GM23338 (cell line): ENCODE measurements at regions not wholly inside any gene's neighbourhood (a gene's known extent, or its start where the extent isn't known, plus 50 kb on each side); places are given as distances from the start of the nearest gene placed in this dataset.

Experiments
- ATAC-seq: fragments of 200-7000 bp; cut with Tn5 transposase; 3 replicates; pipeline ENCODE4 v1.9.1; 2020
- DNase-seq: peaks from one replicate; pipeline ENCODE4 v3.0.0-alpha.2; 2015; ENCODE audit warnings: low spot score
- H2AFZ ChIP-seq: fragments of 200-600 bp; sonication (generic); 2 replicates; pipeline ENCODE4 v1.8.0; 2016; ENCODE audit warnings: antibody characterized with exemption, mild to moderate bottlenecking, moderate library complexity
- H3F3A ChIP-seq: fragments of 200-600 bp; sonication (generic); replicated peaks from 2 replicates; pipeline ENCODE4 v1.8.0; 2017; ENCODE audit warnings: antibody characterized with exemption, mixed run types, low read depth
- H3K27ac ChIP-seq: fragments of 200-600 bp; sonication (generic); 2 replicates; pipeline ENCODE4 v1.6.1; 2016; ENCODE audit warnings: low read depth
- H3K27me3 ChIP-seq: fragments of 200-600 bp; sonication (generic); 2 replicates; pipeline ENCODE4 v1.8.0; 2016; ENCODE audit warnings: mild to moderate bottlenecking, mixed run types, moderate library complexity; ENCODE audit not compliant: insufficient read depth
- H3K36me3 ChIP-seq: fragments of 200-600 bp; sonication (generic); 2 replicates; pipeline ENCODE4 v1.8.0; 2016; ENCODE audit warnings: mild to moderate bottlenecking; ENCODE audit not compliant: insufficient read depth
- H3K4me1 ChIP-seq: fragments of 200-600 bp; sonication (generic); 2 replicates; pipeline ENCODE4 v1.8.0; 2016; ENCODE audit warnings: mild to moderate bottlenecking, moderate library complexity; ENCODE audit not compliant: insufficient read depth
- H3K4me2 ChIP-seq: fragments of 200-600 bp; sonication (generic); 2 replicates; pipeline ENCODE4 v1.7.1; 2017; ENCODE audit warnings: mixed run types
- H3K4me3 ChIP-seq: fragments of 200-600 bp; sonication (generic); 2 replicates; pipeline ENCODE4 v1.6.1; 2016; ENCODE audit warnings: mixed run types
- H3K79me2 ChIP-seq: fragments of 200-600 bp; sonication (generic); replicated peaks from 2 replicates; pipeline ENCODE4 v1.8.0; 2017; ENCODE audit warnings: mild to moderate bottlenecking; ENCODE audit not compliant: insufficient read depth
- H3K9me2 ChIP-seq: fragments of 200-600 bp; sonication (generic); 2 replicates; pipeline ENCODE4 v1.8.0; 2017; ENCODE audit not compliant: insufficient read depth
- H4K20me1 ChIP-seq: fragments of 200-600 bp; sonication (generic); replicated peaks from 2 replicates; pipeline ENCODE4 v1.8.0; 2017; ENCODE audit warnings: mild to moderate bottlenecking; ENCODE audit not compliant: insufficient read depth
- H3K27ac Mint-ChIP-seq: 2 replicates; pipeline ENCODE4 v1.8.0; 2020; ENCODE audit warnings: inconsistent platforms, mild to moderate bottlenecking, moderate library complexity, mixed read lengths
- H3K27me3 Mint-ChIP-seq: 3 replicates; pipeline ENCODE4 v1.8.0; 2022; ENCODE audit warnings: low read depth, mild to moderate bottlenecking, moderate library complexity, mixed read lengths, inconsistent platforms; ENCODE audit not compliant: insufficient read depth, poor library complexity
- H3K36me3 Mint-ChIP-seq: 3 replicates; pipeline ENCODE4 v1.8.0; 2021; ENCODE audit warnings: low read depth, mild to moderate bottlenecking, inconsistent platforms, moderate library complexity, mixed read lengths
- H3K4me1 Mint-ChIP-seq: 3 replicates; pipeline ENCODE4 v1.8.0; 2020; ENCODE audit warnings: mild to moderate bottlenecking, inconsistent platforms, mixed read lengths
- H3K4me3 Mint-ChIP-seq: 3 replicates; pipeline ENCODE4 v1.8.0; 2021; ENCODE audit warnings: moderate library complexity, mild to moderate bottlenecking, inconsistent platforms, mixed read lengths
- H3K9me3 Mint-ChIP-seq: 3 replicates; pipeline ENCODE4 v1.8.0; 2020; ENCODE audit warnings: moderate library complexity, mild to moderate bottlenecking, inconsistent platforms, mixed read lengths
- CREB1 ChIP-seq: fragments of 250-450 bp; sonication (Bioruptor Pico); IDR thresholded peaks from 2 replicates; pipeline ENCODE4 v1.5.0; 2020; ENCODE audit warnings: low read depth, mild to moderate bottlenecking, moderate library complexity
- EZH2 ChIP-seq: fragments of 200-600 bp; sonication (generic); IDR thresholded peaks from one replicate; pipeline ENCODE4 v1.8.0; 2017; ENCODE audit warnings: antibody characterized with exemption, mild to moderate bottlenecking, low read depth; ENCODE audit not compliant: unreplicated experiment
- EZH2phosphoT487 ChIP-seq: fragments of 200-600 bp; sonication (generic); IDR thresholded peaks from one replicate; pipeline ENCODE4 v1.8.1; 2018; ENCODE audit warnings: antibody characterized with exemption; ENCODE audit not compliant: unreplicated experiment
- JUNB ChIP-seq: IDR thresholded peaks from one replicate; pipeline ENCODE4 v1.6.1; 2016; ENCODE audit warnings: antibody characterized with exemption; ENCODE audit not compliant: unreplicated experiment
- NANOG ChIP-seq: IDR thresholded peaks from 2 replicates; pipeline ENCODE4 v1.6.1; 2016; ENCODE audit warnings: antibody characterized with exemption, borderline replicate concordance
- POLR2AphosphoS5 ChIP-seq: IDR thresholded peaks from 2 replicates; pipeline ENCODE4 v1.6.1; 2016; ENCODE audit warnings: antibody characterized with exemption, low read depth
- STAT1 ChIP-seq: IDR thresholded peaks from one replicate; pipeline ENCODE4 v1.6.1; 2016; ENCODE audit warnings: antibody characterized with exemption; ENCODE audit not compliant: unreplicated experiment
- ZNF114 ChIP-seq: fragments of 250-450 bp; sonication (Bioruptor Pico); IDR thresholded peaks from 2 replicates; pipeline ENCODE4 v1.5.0; 2020; ENCODE audit warnings: mild to moderate bottlenecking, moderate library complexity
- ZNF331 ChIP-seq: fragments of 250-450 bp; sonication (Bioruptor Pico); IDR thresholded peaks from 2 replicates; pipeline ENCODE4 v1.5.0; 2020; ENCODE audit warnings: low read depth, mild to moderate bottlenecking, moderate library complexity
- ZNF462 ChIP-seq: fragments of 250-450 bp; sonication (Bioruptor Pico); IDR thresholded peaks from 2 replicates; pipeline ENCODE4 v1.5.0; 2020; ENCODE audit warnings: mild to moderate bottlenecking, moderate library complexity
- TF ChIP-seq, protein P1 (sequence below): IDR thresholded peaks from one replicate; pipeline ENCODE4 v1.6.1; 2018; ENCODE audit warnings: antibody characterized with exemption; ENCODE audit not compliant: unreplicated experiment
- TF ChIP-seq, protein P2 (sequence below), 2 experiments: fragments of 200-600 bp in 1 of 2; sonication (generic) in 1 of 2; conservative IDR thresholded peaks; 2 replicates each; pipeline versions ENCODE4 v1.5.1 to v1.6.1; 2016 to 2017; ENCODE audit warnings: antibody characterized with exemption in 2 of 2, low read depth in 2 of 2, mild to moderate bottlenecking in 2 of 2, moderate library complexity in 1 of 2
- TF ChIP-seq, protein P3 (sequence below): IDR thresholded peaks from 2 replicates; pipeline ENCODE4 v1.6.1; 2016; ENCODE audit warnings: antibody characterized with exemption

GRCh38 chr5:129243039-129243438 is 148.5 kb downstream of the ISOC1 start:
- H3K9me2 ChIP-seq: no peaks in the 10 kb centered on the region
- H3K27ac Mint-ChIP-seq: no peak overlapping the region

More at GRCh38 chr5:129243039-129243438, 148.5 kb downstream of the ISOC1 start:
- Histone ChIP-seq H2AFZ (no peak overlapping the region), H3K27me3 (no peaks in the 10 kb centered on the region), H3K4me1 (no peaks in the 10 kb centered on the region), H3K79me2 (no peaks in the 10 kb centered on the region), H3K27ac (no peak overlapping the region), H3F3A (no peaks in the 10 kb centered on the region), H3K4me3 (no peak overlapping the region), H3K4me2 (no peak overlapping the region), H4K20me1 (no peaks in the 10 kb centered on the region), H3K36me3 (no peaks in the 10 kb centered on the region)
- TF ChIP-seq ZNF462 (no peak), POLR2AphosphoS5 (no peak), CREB1 (no peak), ZNF114 (CRISPR knock-in tag) (no peak), EZH2 (no peak), EZH2phosphoT487 (no peak), JUNB (no peak), NANOG (no peak), ZNF331 (CRISPR knock-in tag) (no peak), STAT1 (no peak)
- TF ChIP-seq, protein P1, sequence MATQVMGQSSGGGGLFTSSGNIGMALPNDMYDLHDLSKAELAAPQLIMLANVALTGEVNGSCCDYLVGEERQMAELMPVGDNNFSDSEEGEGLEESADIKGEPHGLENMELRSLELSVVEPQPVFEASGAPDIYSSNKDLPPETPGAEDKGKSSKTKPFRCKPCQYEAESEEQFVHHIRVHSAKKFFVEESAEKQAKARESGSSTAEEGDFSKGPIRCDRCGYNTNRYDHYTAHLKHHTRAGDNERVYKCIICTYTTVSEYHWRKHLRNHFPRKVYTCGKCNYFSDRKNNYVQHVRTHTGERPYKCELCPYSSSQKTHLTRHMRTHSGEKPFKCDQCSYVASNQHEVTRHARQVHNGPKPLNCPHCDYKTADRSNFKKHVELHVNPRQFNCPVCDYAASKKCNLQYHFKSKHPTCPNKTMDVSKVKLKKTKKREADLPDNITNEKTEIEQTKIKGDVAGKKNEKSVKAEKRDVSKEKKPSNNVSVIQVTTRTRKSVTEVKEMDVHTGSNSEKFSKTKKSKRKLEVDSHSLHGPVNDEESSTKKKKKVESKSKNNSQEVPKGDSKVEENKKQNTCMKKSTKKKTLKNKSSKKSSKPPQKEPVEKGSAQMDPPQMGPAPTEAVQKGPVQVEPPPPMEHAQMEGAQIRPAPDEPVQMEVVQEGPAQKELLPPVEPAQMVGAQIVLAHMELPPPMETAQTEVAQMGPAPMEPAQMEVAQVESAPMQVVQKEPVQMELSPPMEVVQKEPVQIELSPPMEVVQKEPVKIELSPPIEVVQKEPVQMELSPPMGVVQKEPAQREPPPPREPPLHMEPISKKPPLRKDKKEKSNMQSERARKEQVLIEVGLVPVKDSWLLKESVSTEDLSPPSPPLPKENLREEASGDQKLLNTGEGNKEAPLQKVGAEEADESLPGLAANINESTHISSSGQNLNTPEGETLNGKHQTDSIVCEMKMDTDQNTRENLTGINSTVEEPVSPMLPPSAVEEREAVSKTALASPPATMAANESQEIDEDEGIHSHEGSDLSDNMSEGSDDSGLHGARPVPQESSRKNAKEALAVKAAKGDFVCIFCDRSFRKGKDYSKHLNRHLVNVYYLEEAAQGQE: no peak
- TF ChIP-seq, protein P2, sequence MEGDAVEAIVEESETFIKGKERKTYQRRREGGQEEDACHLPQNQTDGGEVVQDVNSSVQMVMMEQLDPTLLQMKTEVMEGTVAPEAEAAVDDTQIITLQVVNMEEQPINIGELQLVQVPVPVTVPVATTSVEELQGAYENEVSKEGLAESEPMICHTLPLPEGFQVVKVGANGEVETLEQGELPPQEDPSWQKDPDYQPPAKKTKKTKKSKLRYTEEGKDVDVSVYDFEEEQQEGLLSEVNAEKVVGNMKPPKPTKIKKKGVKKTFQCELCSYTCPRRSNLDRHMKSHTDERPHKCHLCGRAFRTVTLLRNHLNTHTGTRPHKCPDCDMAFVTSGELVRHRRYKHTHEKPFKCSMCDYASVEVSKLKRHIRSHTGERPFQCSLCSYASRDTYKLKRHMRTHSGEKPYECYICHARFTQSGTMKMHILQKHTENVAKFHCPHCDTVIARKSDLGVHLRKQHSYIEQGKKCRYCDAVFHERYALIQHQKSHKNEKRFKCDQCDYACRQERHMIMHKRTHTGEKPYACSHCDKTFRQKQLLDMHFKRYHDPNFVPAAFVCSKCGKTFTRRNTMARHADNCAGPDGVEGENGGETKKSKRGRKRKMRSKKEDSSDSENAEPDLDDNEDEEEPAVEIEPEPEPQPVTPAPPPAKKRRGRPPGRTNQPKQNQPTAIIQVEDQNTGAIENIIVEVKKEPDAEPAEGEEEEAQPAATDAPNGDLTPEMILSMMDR (conservative IDR thresholded peaks at IDR 0.05; ENCODE audit: low read depth in 2 of 2): no peak
- TF ChIP-seq, protein P3, sequence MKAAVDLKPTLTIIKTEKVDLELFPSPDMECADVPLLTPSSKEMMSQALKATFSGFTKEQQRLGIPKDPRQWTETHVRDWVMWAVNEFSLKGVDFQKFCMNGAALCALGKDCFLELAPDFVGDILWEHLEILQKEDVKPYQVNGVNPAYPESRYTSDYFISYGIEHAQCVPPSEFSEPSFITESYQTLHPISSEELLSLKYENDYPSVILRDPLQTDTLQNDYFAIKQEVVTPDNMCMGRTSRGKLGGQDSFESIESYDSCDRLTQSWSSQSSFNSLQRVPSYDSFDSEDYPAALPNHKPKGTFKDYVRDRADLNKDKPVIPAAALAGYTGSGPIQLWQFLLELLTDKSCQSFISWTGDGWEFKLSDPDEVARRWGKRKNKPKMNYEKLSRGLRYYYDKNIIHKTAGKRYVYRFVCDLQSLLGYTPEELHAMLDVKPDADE: no peak
- Mint-ChIP-seq H3K4me1 (peaks cover 7% of the 10 kb centered on the region; the same call in 2 of the 3 replicates), H3K9me3 (no peaks in the 10 kb centered on the region), H3K27me3 (peaks cover 4% of the 10 kb centered on the region), H3K4me3 (no peak overlapping the region), H3K36me3 (no peaks in the 10 kb centered on the region)
- ATAC-seq (no peak), DNase-seq (no peak)
